Esophagus muscularis mucosa (tissue), 4 donors: ENCODE measurements at regions not wholly inside any gene's neighbourhood (a gene's known extent, or its start where the extent isn't known, plus 50 kb on each side); places are given as distances from the start of the nearest gene placed in this dataset.

ENCODE experiments used
- DNase-seq: peaks from one replicate; pipeline ENCODE4 v3.0.0-alpha.2; 2017; ENCODE audit errors: extremely low spot score
- H3K27ac ChIP-seq, 4 donors: fragments of 200-600 bp; sonication (generic); replicated peaks in 1 of 4; 1 replicate in 3 of 4; 2 replicates in 1 of 4; pipeline ENCODE4 v1.5.1; 2016 to 2019; ENCODE audit warnings: mild to moderate bottlenecking in 1 of 4
- H3K27me3 ChIP-seq, 4 donors: fragments of 200-600 bp; sonication (generic); one replicate each; pipeline versions ENCODE4 v1.5.1 to v1.6.0; 2016 to 2019
- H3K36me3 ChIP-seq, 4 donors: fragments of 200-600 bp; sonication (generic); one replicate each; pipeline ENCODE4 v1.5.1; 2016 to 2019
- H3K4me1 ChIP-seq, 4 donors: fragments of 200-600 bp; sonication (generic); one replicate each; pipeline ENCODE4 v1.5.1; 2016 to 2019
- H3K4me3 ChIP-seq, 4 donors: fragments of 200-600 bp; sonication (generic); 1 replicate in 2 of 4; 2 replicates in 2 of 4; pipeline ENCODE4 v1.5.1; 2016 to 2019; ENCODE audit warnings: mild to moderate bottlenecking in 4 of 4, moderate library complexity in 1 of 4
- H3K9me3 ChIP-seq, 4 donors: fragments of 200-600 bp; sonication (generic); 1 replicate in 3 of 4; 2 replicates in 1 of 4; pipeline ENCODE4 v1.5.1; 2016 to 2019
- CTCF ChIP-seq, 3 experiments: fragments of 200-600 bp in 2 of 3; fragments of 450-650 bp in 1 of 3; sonication (generic) in 2 of 3; IDR thresholded peaks; one replicate each; pipeline ENCODE4 v1.5.1; 2017 to 2019; ENCODE audit warnings: antibody characterized with exemption in 3 of 3, mild to moderate bottlenecking in 2 of 3, moderate library complexity in 1 of 3
- EP300 ChIP-seq: sonication (generic); formaldehyde crosslinking; IDR thresholded peaks from one replicate; pipeline ENCODE4 v1.6.1; 2017; ENCODE audit warnings: antibody characterized with exemption
- POLR2A ChIP-seq: fragments of 450-650 bp; IDR thresholded peaks from one replicate; pipeline ENCODE4 v1.6.1; 2017; ENCODE audit warnings: antibody characterized with exemption, moderate library complexity, mild to moderate bottlenecking, low read depth
- POLR2AphosphoS5 ChIP-seq, 2 donors: sonication (generic); formaldehyde crosslinking; IDR thresholded peaks; one replicate each; pipeline ENCODE4 v1.6.1; 2017; ENCODE audit warnings: antibody characterized with exemption in 2 of 2
- WGBS: methylation state at CpG from one replicate; pipeline ENCODE4 v1.1.5; 2018; 5-methylcytosine and 5-hydroxymethylcytosine counted together
- intact Hi-C: fragments of 100-400 bp; cut with DNase I; formaldehyde crosslinking; loops from one replicate; pipeline ENCODE4 v1.15.1; 2023

GRCh38 chr1:221949996-221950395 lies 208.1 kb upstream of the DUSP10 start:
- Histone ChIP-seq H3K4me1 (no peaks in the 10 kb centered on the region), H3K9me3 (peaks cover 0 to 18% (median 6%) of the 10 kb centered on the region in 4 donors), H3K36me3 (no peaks in the 10 kb centered on the region), H3K4me3 (no peak overlapping the region), H3K27me3 (no peaks in the 10 kb centered on the region), H3K27ac (no peak overlapping the region)
- no peak for DNase-seq
- intact Hi-C loops = no loop called here
- WGBS = 100% methylated on average over 1 of the region's 3 CpGs
- TF ChIP-seq POLR2AphosphoS5 (IDR thresholded peaks at IDR 0.05) (no peak), EP300 (no peak), POLR2A (no peak), CTCF (IDR thresholded peaks at IDR 0.05) (no peak)

- Histone ChIP-seq H3K36me3 (no peaks in the 10 kb centered on the region), H3K9me3 (peaks cover 0 to 26% (median 14%) of the 10 kb centered on the region in 4 donors), H3K27me3 (no peaks in the 10 kb centered on the region), H3K27ac (no peak overlapping the region), H3K4me1 (no peaks in the 10 kb centered on the region), H3K4me3 (no peak overlapping the region)
- intact Hi-C loops = no loop called here
- TF ChIP-seq EP300 (no peak), POLR2AphosphoS5 (IDR thresholded peaks at IDR 0.05) (no peak), POLR2A (no peak), CTCF (IDR thresholded peaks at IDR 0.05) (no peak)
- no peak for DNase-seq
- 86% methylated on average over 5 of the region's 5 CpGs for WGBS
Measured at GRCh38 chr1:221948459-221948858, 206.6 kb upstream of the DUSP10 start.

- no peaks in the 10 kb centered on the region for H3K4me1 ChIP-seq
- no peaks in the 10 kb centered on the region for H3K27me3 ChIP-seq
- H3K9me3 ChIP-seq = peaks cover 0 to 26% (median 14%) of the 10 kb centered on the region in 4 donors
- no peak for DNase-seq
- no peak overlapping the region for H3K4me3 ChIP-seq
- H3K36me3 ChIP-seq = no peaks in the 10 kb centered on the region
- intact Hi-C loops = no loop called here
- WGBS = 82% methylated on average over 4 of the region's 4 CpGs
- TF ChIP-seq POLR2AphosphoS5 (IDR thresholded peaks at IDR 0.05) (no peak), EP300 (no peak), CTCF (IDR thresholded peaks at IDR 0.05) (no peak), POLR2A (no peak)
- no peak overlapping the region for H3K27ac ChIP-seq
Measured at GRCh38 chr1:221947731-221948130, 205.8 kb upstream of the DUSP10 start.

GRCh38 chr1:221946768-221947167 lies 204.9 kb upstream of the DUSP10 start:
- Histone ChIP-seq H3K4me1 (no peaks in the 10 kb centered on the region), H3K27me3 (no peaks in the 10 kb centered on the region), H3K4me3 (no peak overlapping the region), H3K27ac (no peak overlapping the region), H3K9me3 (peaks cover 0 to 26% (median 14%) of the 10 kb centered on the region in 4 donors), H3K36me3 (no peaks in the 10 kb centered on the region)
- TF ChIP-seq EP300 (no peak), POLR2A (no peak), CTCF (IDR thresholded peaks at IDR 0.05) (no peak), POLR2AphosphoS5 (IDR thresholded peaks at IDR 0.05) (no peak)
- WGBS = over 99% methylated on average over 6 of the region's 6 CpGs
- intact Hi-C loops = no loop called here
- no peak for DNase-seq

DNA sequence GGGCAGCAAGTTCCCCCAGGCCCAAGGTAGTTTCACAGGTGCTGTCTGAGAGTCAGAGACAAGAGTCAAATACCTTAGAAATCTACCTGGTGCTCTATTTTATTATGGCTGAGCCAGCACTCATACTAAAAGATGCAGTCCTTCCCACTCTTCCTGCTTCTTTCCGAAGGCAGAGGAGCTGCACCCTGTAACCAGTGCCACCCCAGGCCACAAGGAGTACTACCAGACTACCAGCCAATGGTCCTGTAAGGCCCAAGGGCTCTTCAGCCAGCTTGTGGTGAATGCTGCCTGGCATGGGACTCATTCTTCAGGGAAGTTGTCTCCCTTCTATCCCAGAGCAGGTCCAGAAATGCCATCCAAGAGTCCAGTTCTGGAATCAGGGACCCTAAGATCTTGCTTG lies 203.8 kb upstream of the DUSP10 start:
- DNase-seq = no peak
- H3K27me3 ChIP-seq = no peaks in the 10 kb centered on the region
- H3K36me3 ChIP-seq = no peaks in the 10 kb centered on the region
- peaks cover 0 to 26% (median 14%) of the 10 kb centered on the region in 4 donors for H3K9me3 ChIP-seq
- no peak overlapping the region for H3K27ac ChIP-seq
- 88% methylated on average over 1 of the region's 1 CpG for WGBS
- H3K4me3 ChIP-seq = no peak overlapping the region
- intact Hi-C loops = no loop called here
- TF ChIP-seq POLR2A = no peak
- TF ChIP-seq EP300 = no peak
- TF ChIP-seq POLR2AphosphoS5 (IDR thresholded peaks at IDR 0.05) = no peak
- TF ChIP-seq CTCF (IDR thresholded peaks at IDR 0.05) = no peak
- no peaks in the 10 kb centered on the region for H3K4me1 ChIP-seq
